Cardiac fibroblast (primary cell): ENCODE measurements at regions not wholly inside any gene's neighbourhood (a gene's known extent, or its start where the extent isn't known, plus 50 kb on each side); places are given as distances from the start of the nearest gene placed in this dataset.

Experiments
- DNase-seq, 2 donors: peaks; one replicate each; pipeline versions ENCODE4 v3.0.0 to v3.0.0-alpha.2; 2010; ENCODE audit warnings: low read depth in 2 of 2
- H3K4me3 ChIP-seq, 2 donors: replicated peaks in 1 of 2; 1 replicate in 1 of 2; 2 replicates in 1 of 2; pipeline ENCODE4 v1.5.1; 2011; ENCODE audit warnings: low read depth in 2 of 2, low read length in 2 of 2, mild to moderate bottlenecking in 2 of 2, moderate library complexity in 1 of 2
- CTCF ChIP-seq: IDR thresholded peaks from one replicate; pipeline ENCODE4 v1.5.1; 2011; ENCODE audit warnings: low read depth, mild to moderate bottlenecking, low read length, inconsistent platforms

GRCh38 chr5:165304193-165304827 lies 1798.9 kb downstream of the MAT2B start:
- DNase-seq: no peak
- TF ChIP-seq CTCF: no peak
- H3K4me3 ChIP-seq: no peak overlapping the region

GRCh38 chr5:165305596-165305995 lies 1800.2 kb downstream of the MAT2B start:
- TF ChIP-seq CTCF: no peak
- H3K4me3 ChIP-seq: no peak overlapping the region
- no peak for DNase-seq

- DNase-seq: no peak
- TF ChIP-seq CTCF: no peak
- no peak overlapping the region for H3K4me3 ChIP-seq
Observed at GRCh38 chr5:165309446-165309845, 1804.0 kb downstream of the MAT2B start.

GRCh38 chr5:165310031-165310430 lies 1804.6 kb downstream of the MAT2B start:
- TF ChIP-seq CTCF: no peak
- H3K4me3 ChIP-seq: no peak overlapping the region
- no peak for DNase-seq

GRCh38 chr5:165321912-165322311 lies 1816.5 kb downstream of the MAT2B start:
- TF ChIP-seq CTCF: no peak
- DNase-seq: peak; percentile 22 to 50
- H3K4me3 ChIP-seq: no peak overlapping the region

GRCh38 chr5:165325221-165325620 lies 1819.8 kb downstream of the MAT2B start:
- no peak overlapping the region for H3K4me3 ChIP-seq
- DNase-seq: peak in 1 of 2 donors; percentile 65
- TF ChIP-seq CTCF: no peak

- TF ChIP-seq CTCF: no peak
Observed at GRCh38 chr5:165327631-165328030, 1822.2 kb downstream of the MAT2B start.

More at GRCh38 chr5:165327631-165328030, 1822.2 kb downstream of the MAT2B start:
- H3K4me3 ChIP-seq: no peak overlapping the region
- no peak for DNase-seq
